PC-9 (cell line): ENCODE measurements at regions not wholly inside any gene's neighbourhood (a gene's known extent, or its start where the extent isn't known, plus 50 kb on each side); places are given as distances from the start of the nearest gene placed in this dataset.

Source experiments
- BruUV-seq: library from RNA; stranded (reverse); fragments of 400-500 nt; replicated peaks from 2 replicates; lab custom pipeline; 2021; lab: Mats Ljungman, UMichigan
- CTCF ChIA-PET: fragments of 300-600 bp; sonication (Branson Sonifier 250); formaldehyde crosslinking; loops from one replicate; lab custom pipeline; 2022; ENCODE audit warnings: antibody characterized with exemption; lab: Charles Lee
- POLR2A ChIA-PET: fragments of 300-600 bp; sonication (Branson Sonifier 250); formaldehyde crosslinking; loops from one replicate; lab custom pipeline; 2022; ENCODE audit warnings: antibody characterized with exemption; ENCODE audit not compliant: unreplicated experiment; lab: Charles Lee
- DNase-seq, 2 experiments: peaks; one replicate each; pipeline versions ENCODE4 v3.0.0 to v3.0.0-alpha.2; 2015 to 2022; ENCODE audit warnings: mixed read lengths in 1 of 2
- H2AFZ ChIP-seq: fragments of 200-600 bp; sonication (generic); 2 replicates; pipeline ENCODE4 v1.8.1; 2017; ENCODE audit warnings: antibody characterized with exemption
- H3F3A ChIP-seq: fragments of 200-600 bp; sonication (generic); 2 replicates; pipeline ENCODE4 v1.8.1; 2017; ENCODE audit warnings: antibody characterized with exemption, mild to moderate bottlenecking, low read depth; ENCODE audit not compliant: insufficient read depth
- H3K27ac ChIP-seq: fragments of 200-600 bp; sonication (generic); 2 replicates; pipeline ENCODE4 v1.6.1; 2016; ENCODE audit warnings: mixed run types
- H3K27me3 ChIP-seq: fragments of 200-600 bp; sonication (generic); 2 replicates; pipeline ENCODE4 v1.6.1; 2016; ENCODE audit warnings: low read depth, mixed run types; ENCODE audit not compliant: insufficient read depth
- H3K36me3 ChIP-seq: fragments of 200-600 bp; sonication (generic); 2 replicates; pipeline ENCODE4 v1.6.1; 2016; ENCODE audit warnings: low read depth, mixed run types
- H3K4me1 ChIP-seq: fragments of 200-600 bp; sonication (generic); replicated peaks from 2 replicates; pipeline ENCODE4 v1.6.1; 2016; ENCODE audit warnings: mixed run types; ENCODE audit not compliant: insufficient read depth
- H3K4me2 ChIP-seq: fragments of 200-600 bp; sonication (generic); 2 replicates; pipeline ENCODE4 v1.6.1; 2017; ENCODE audit warnings: mixed run types
- H3K4me3 ChIP-seq: fragments of 200-600 bp; sonication (generic); 2 replicates; pipeline ENCODE4 v1.6.1; 2016; ENCODE audit warnings: mixed run types
- H3K79me2 ChIP-seq: fragments of 200-600 bp; sonication (generic); 2 replicates; pipeline ENCODE4 v1.6.1; 2017; ENCODE audit warnings: low read depth, mixed run types
- H3K9me2 ChIP-seq: fragments of 200-600 bp; sonication (generic); 2 replicates; pipeline ENCODE4 v1.8.1; 2017; ENCODE audit warnings: mild to moderate bottlenecking; ENCODE audit not compliant: insufficient read depth
- H3K9me3 ChIP-seq: fragments of 200-600 bp; sonication (generic); 2 replicates; pipeline ENCODE4 v1.8.1; 2016; ENCODE audit warnings: low read depth; ENCODE audit not compliant: insufficient read depth
- H4K20me1 ChIP-seq: fragments of 200-600 bp; sonication (generic); 2 replicates; pipeline ENCODE4 v1.8.1; 2017; ENCODE audit not compliant: insufficient read depth
- EZH2 ChIP-seq: fragments of 200-600 bp; sonication (generic); IDR thresholded peaks from 2 replicates; pipeline ENCODE4 v1.8.0; 2017; ENCODE audit warnings: antibody characterized with exemption, low read depth
- intact Hi-C: fragments of 100-400 bp; cut with micrococcal nuclease; formaldehyde crosslinking; loops from one replicate; pipeline ENCODE4 v1.10.0; 2022; ENCODE audit not compliant: unreplicated experiment
- TF ChIP-seq, protein P1 (sequence below): fragments of 200-600 bp; sonication (generic); conservative IDR thresholded peaks from 2 replicates; pipeline ENCODE4 v1.6.1; 2017; ENCODE audit warnings: mixed run types, antibody characterized with exemption, mild to moderate bottlenecking, moderate library complexity

DNA sequence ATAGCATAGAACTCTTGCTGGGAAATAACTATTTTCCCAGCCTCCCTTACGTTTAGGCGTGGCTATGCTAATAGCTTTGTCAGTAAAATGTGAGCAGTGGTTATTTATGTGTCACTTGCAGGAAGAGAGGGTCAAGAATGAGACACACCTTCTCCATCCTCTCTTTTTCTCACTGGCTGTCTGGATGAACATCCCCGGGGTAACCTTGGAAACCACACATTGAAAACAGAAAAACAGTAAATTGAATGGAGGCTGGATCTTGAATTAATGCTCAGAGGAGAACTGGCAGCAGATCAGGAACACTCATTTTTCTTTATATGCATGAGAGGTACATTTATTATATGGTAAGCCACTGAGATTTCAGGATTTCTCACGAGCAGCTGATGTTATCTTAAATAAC, 127.6 kb downstream of the DNAJB9 start:
- no peak overlapping the region for H3K4me3 ChIP-seq
- H3K27ac ChIP-seq, result no peak overlapping the region
- intact Hi-C loops, result no loop called here
- H3K4me1 ChIP-seq, result no peaks in the 10 kb centered on the region
- POLR2A ChIA-PET, result no interaction called here
- TF ChIP-seq EZH2, result no peak
- TF ChIP-seq, protein P1, sequence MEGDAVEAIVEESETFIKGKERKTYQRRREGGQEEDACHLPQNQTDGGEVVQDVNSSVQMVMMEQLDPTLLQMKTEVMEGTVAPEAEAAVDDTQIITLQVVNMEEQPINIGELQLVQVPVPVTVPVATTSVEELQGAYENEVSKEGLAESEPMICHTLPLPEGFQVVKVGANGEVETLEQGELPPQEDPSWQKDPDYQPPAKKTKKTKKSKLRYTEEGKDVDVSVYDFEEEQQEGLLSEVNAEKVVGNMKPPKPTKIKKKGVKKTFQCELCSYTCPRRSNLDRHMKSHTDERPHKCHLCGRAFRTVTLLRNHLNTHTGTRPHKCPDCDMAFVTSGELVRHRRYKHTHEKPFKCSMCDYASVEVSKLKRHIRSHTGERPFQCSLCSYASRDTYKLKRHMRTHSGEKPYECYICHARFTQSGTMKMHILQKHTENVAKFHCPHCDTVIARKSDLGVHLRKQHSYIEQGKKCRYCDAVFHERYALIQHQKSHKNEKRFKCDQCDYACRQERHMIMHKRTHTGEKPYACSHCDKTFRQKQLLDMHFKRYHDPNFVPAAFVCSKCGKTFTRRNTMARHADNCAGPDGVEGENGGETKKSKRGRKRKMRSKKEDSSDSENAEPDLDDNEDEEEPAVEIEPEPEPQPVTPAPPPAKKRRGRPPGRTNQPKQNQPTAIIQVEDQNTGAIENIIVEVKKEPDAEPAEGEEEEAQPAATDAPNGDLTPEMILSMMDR, result no peak
- BruUV-seq, result no TSS peak
- no peaks in the 10 kb centered on the region for H3K9me3 ChIP-seq
- H3K79me2 ChIP-seq, result no peaks in the 10 kb centered on the region
- H3F3A ChIP-seq, result no peaks in the 10 kb centered on the region
- no peaks in the 10 kb centered on the region for H4K20me1 ChIP-seq
- no peak overlapping the region for H3K4me2 ChIP-seq
- DNase-seq, result no peak
- CTCF ChIA-PET, result no interaction called here
- H2AFZ ChIP-seq, result no peak overlapping the region
- no peaks in the 10 kb centered on the region for H3K27me3 ChIP-seq
- H3K36me3 ChIP-seq, result no peaks in the 10 kb centered on the region
- H3K9me2 ChIP-seq, result no peaks in the 10 kb centered on the region

- H3F3A ChIP-seq, result no peaks in the 10 kb centered on the region
- no TSS peak for BruUV-seq
- CTCF ChIA-PET, result no interaction called here
These were observed 141.9 kb downstream of the DNAJB9 start for GRCh38 chr7:108711611-108712010.

GRCh38 chr7:108716783-108717182, 147.1 kb downstream of the DNAJB9 start:
- no peak overlapping the region for H3K27ac ChIP-seq
- ChIA-PET POLR2A (no interaction called here), CTCF (no interaction called here)
- H3K79me2 ChIP-seq, result no peaks in the 10 kb centered on the region
- H3K36me3 ChIP-seq, result no peaks in the 10 kb centered on the region
- intact Hi-C loops, result no loop called here
- no peaks in the 10 kb centered on the region for H3K27me3 ChIP-seq
- H3F3A ChIP-seq, result no peaks in the 10 kb centered on the region
- H3K4me3 ChIP-seq, result no peak overlapping the region
- no TSS peak for BruUV-seq
- TF ChIP-seq EZH2, result no peak
- TF ChIP-seq, protein P1, result no peak
- H3K9me3 ChIP-seq, result no peaks in the 10 kb centered on the region
- no peaks in the 10 kb centered on the region; the same call in 1 of the 2 replicates for H3K9me2 ChIP-seq
- no peaks in the 10 kb centered on the region for H4K20me1 ChIP-seq
- no peak overlapping the region for H2AFZ ChIP-seq
- DNase-seq, result no peak
- H3K4me1 ChIP-seq, result no peaks in the 10 kb centered on the region
- H3K4me2 ChIP-seq, result no peak overlapping the region

More at GRCh38 chr7:108711611-108712010, 141.9 kb downstream of the DNAJB9 start:
- intact Hi-C loops, result no loop called here
- no peaks in the 10 kb centered on the region for H3K9me3 ChIP-seq
- no peak overlapping the region for H2AFZ ChIP-seq
- TF ChIP-seq, protein P1, result no peak
- no peak for TF ChIP-seq EZH2
- POLR2A ChIA-PET, result no interaction called here
- no peaks in the 10 kb centered on the region for H3K36me3 ChIP-seq
- H3K9me2 ChIP-seq, result no peaks in the 10 kb centered on the region; the same call in 1 of the 2 replicates
- no peaks in the 10 kb centered on the region for H3K27me3 ChIP-seq
- no peaks in the 10 kb centered on the region for H3K4me1 ChIP-seq
- no peaks in the 10 kb centered on the region for H4K20me1 ChIP-seq
- H3K27ac ChIP-seq, result no peak overlapping the region
- H3K4me3 ChIP-seq, result no peak overlapping the region
- H3K4me2 ChIP-seq, result no peak overlapping the region
- no peak for DNase-seq
- no peaks in the 10 kb centered on the region for H3K79me2 ChIP-seq
